ENCODE measurements at regions not wholly inside any gene's neighbourhood (a gene's known extent, or its start where the extent isn't known, plus 50 kb on each side); places are given as distances from the start of the nearest gene placed in this dataset.

GRCh38 chr13:106736941-106737340, 169.0 kb upstream of the ARGLU1 start:
- POLR2A ChIA-PET, result no interaction called here
- no peak for TF ChIP-seq CTCF (IDR thresholded peaks at IDR 0.05; ENCODE audit: low read depth, low read length)
- H3K9me3 ChIP-seq (ENCODE audit: control insufficient read depth, insufficient read depth, low read length), result no peaks in the 10 kb centered on the region
- DNase-seq (ENCODE audit: low read depth, low spot score), result no peak
- CTCF ChIA-PET, result no interaction called here
- no peaks in the 10 kb centered on the region for H3K27me3 ChIP-seq (ENCODE audit: control insufficient read depth, insufficient read depth, low read length)
- no peak overlapping the region for H3K4me3 ChIP-seq (ENCODE audit: low read depth, low read length)
- no peak overlapping the region for H3K27ac ChIP-seq (ENCODE audit: low read depth, low read length)

GRCh38 chr13:106734198-106734597, 166.3 kb upstream of the ARGLU1 start:
- Histone ChIP-seq H3K27me3 (ENCODE audit: control insufficient read depth, insufficient read depth, low read length) (no peaks in the 10 kb centered on the region), H3K9me3 (ENCODE audit: control insufficient read depth, insufficient read depth, low read length) (no peaks in the 10 kb centered on the region), H3K27ac (ENCODE audit: low read depth, low read length) (no peak overlapping the region), H3K4me3 (ENCODE audit: low read depth, low read length) (no peak overlapping the region)
- POLR2A ChIA-PET, result no interaction called here
- TF ChIP-seq CTCF (IDR thresholded peaks at IDR 0.05; ENCODE audit: low read depth, low read length), result no peak
- CTCF ChIA-PET, result no interaction called here
- no peak for DNase-seq (ENCODE audit: low read depth, low spot score)

GRCh38 chr13:106723036-106723435, 155.1 kb upstream of the ARGLU1 start:
- Histone ChIP-seq H3K9me3 (ENCODE audit: control insufficient read depth, insufficient read depth, low read length) (no peaks in the 10 kb centered on the region), H3K27me3 (ENCODE audit: control insufficient read depth, insufficient read depth, low read length) (no peaks in the 10 kb centered on the region), H3K27ac (ENCODE audit: low read depth, low read length) (no peak overlapping the region), H3K4me3 (ENCODE audit: low read depth, low read length) (no peak overlapping the region)
- no peak for TF ChIP-seq CTCF (IDR thresholded peaks at IDR 0.05; ENCODE audit: low read depth, low read length)
- DNase-seq (ENCODE audit: low read depth, low spot score), result no peak
- POLR2A ChIA-PET, result no interaction called here
- CTCF ChIA-PET, result no interaction called here

- no peak overlapping the region for H3K27ac ChIP-seq (ENCODE audit: low read depth, low read length)
- CTCF ChIA-PET, result no interaction called here
- no peaks in the 10 kb centered on the region for H3K27me3 ChIP-seq (ENCODE audit: control insufficient read depth, insufficient read depth, low read length)
- no peak overlapping the region for H3K4me3 ChIP-seq (ENCODE audit: low read depth, low read length)
- H3K9me3 ChIP-seq (ENCODE audit: control insufficient read depth, insufficient read depth, low read length), result no peaks in the 10 kb centered on the region
- no peak for TF ChIP-seq CTCF (IDR thresholded peaks at IDR 0.05; ENCODE audit: low read depth, low read length)
- POLR2A ChIA-PET, result no interaction called here
- DNase-seq (ENCODE audit: low read depth, low spot score), result no peak
Measured at GRCh38 chr13:106722620-106723019, 154.7 kb upstream of the ARGLU1 start.

GRCh38 chr13:106721599-106721998, 153.7 kb upstream of the ARGLU1 start:
- ChIA-PET POLR2A (no interaction called here), CTCF (no interaction called here)
- H3K27me3 ChIP-seq (ENCODE audit: control insufficient read depth, insufficient read depth, low read length), result no peaks in the 10 kb centered on the region

More at GRCh38 chr13:106721599-106721998, 153.7 kb upstream of the ARGLU1 start:
- H3K4me3 ChIP-seq (ENCODE audit: low read depth, low read length), result no peak overlapping the region
- TF ChIP-seq CTCF (IDR thresholded peaks at IDR 0.05; ENCODE audit: low read depth, low read length), result no peak
- DNase-seq (ENCODE audit: low read depth, low spot score), result no peak
- H3K9me3 ChIP-seq (ENCODE audit: control insufficient read depth, insufficient read depth, low read length), result no peaks in the 10 kb centered on the region
- H3K27ac ChIP-seq (ENCODE audit: low read depth, low read length), result no peak overlapping the region
